Mucosa of gallbladder (tissue), 1 donor: ENCODE measurements at regions not wholly inside any gene's neighbourhood (a gene's known extent, or its start where the extent isn't known, plus 50 kb on each side); places are given as distances from the start of the nearest gene placed in this dataset.
A peak's percentile ranks its signal among the peaks of the same experiment; 100 is the strongest.

Experiments
- DNase-seq: peaks from one replicate; pipeline ENCODE4 v3.0.0-alpha.2; 2020; ENCODE audit warnings: low spot score
- donor health status: DM: no; HTN: no; CAD: no.

DNA sequence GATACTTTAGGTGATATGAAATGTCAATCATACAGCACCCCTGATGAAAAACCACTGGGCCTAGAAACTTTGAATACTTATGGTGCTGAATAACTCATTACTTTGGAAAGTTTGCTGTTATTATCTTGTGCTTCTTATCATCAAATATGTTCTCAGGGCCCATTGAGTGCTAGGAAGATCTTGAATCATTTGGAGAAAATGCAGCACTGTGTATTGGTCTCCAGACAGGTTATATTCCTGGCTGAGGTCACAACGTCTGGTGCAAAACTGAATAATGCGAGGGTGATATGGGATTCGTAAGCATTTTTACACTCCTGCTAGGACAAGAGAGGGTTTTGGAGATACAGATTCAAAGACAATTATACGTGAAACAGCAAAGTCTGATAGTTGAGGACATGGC is 249.4 kb upstream of the TNC start:
- no peak for DNase-seq

DNA sequence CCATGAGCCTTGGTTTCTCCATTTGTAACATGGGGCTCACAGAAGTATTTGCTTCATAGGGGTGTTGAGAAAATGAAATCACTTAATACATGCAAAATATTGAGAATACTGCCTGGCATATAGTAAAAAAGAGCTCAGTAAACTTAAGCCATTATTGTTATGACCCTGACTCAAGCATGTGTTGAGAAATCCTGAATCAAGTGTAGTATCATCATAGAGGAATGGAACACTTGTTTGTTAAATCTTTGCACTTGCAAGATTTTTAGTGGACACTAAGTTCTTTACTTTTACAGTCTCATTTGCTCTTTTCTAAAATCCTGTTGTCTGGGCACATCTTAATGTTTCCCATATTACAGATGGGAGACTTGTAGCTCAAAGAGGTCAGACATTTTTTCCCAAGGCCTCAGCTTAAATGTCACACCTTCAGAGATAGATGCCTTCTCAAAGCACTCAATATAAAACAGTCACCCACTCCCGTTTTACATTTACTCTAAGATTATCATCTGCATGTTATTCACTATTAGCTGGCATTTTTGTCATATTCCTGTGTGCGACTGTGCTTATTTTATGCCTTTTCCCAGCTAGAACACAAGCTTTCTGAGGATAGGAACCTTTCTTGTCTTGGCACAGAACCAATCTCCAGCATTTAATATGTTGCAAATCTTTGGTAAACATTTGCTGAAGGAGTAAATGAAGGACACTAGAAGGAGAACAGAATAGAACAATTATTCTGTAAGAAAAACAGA is 250.0 kb upstream of the TNC start:
- DNase-seq: no peak

DNA sequence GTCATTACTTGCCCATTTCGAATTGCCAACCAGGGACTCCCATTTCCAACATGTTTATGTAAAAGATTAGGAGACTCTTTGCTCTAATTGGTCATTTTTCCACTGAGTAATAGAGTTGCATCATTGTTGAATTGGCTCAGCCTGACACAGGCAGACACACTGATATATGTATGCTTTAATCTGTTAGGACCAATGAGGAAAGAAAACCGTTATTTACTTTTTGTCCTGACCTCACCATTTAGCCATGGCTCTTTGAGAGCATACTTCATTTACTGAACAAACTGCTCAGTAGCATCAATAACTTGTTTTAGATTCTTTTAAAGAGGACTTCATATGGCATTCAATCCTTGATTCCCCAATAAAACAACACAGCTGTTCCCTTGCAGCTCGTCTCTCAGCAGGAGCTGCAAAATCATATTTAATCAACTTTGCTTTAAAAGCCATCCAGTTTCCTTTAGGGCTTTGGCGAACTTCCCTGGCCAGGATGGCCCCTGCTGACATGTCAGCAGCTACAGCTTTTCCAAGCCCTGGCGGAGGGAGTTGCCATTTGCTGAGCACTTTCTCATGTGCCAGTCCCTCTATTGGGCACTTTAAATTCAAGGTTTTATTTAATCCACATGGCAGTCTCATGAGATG is 251.5 kb upstream of the TNC start:
- DNase-seq: no peak

DNA sequence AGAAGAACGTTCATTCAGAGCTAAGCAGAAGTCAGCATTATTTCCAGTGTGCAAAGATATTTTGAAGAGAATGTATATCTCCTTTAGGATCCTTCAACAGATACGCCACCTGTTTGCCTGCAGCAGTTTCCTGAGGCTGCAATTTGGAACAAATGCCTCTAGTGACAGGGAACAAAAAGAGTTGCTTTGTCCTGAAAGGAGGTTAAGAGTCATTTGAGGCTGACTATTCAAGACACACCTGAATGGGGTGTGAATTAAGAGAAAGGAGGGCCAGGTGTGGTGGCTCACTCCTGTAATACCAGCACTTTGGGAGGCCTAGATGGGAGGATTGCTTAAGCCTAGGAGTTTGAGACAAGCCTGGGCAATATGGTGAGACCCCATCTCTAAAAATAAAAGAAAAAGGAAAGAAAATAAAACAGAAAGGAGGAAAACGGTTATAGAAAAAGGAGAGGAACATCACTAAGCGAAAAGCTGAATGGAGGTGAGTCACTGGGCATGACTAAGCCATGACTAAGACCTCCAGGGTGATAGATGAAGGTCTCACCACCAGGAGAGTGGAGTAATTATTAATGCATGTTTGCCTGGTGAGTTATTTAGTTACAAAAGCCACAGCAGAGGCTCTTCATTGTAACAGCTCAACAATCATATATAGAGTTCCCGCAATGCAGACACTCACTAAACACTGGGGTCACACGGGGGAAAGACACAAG is 255.2 kb upstream of the TNC start:
- DNase-seq: peak; percentile 67

DNA sequence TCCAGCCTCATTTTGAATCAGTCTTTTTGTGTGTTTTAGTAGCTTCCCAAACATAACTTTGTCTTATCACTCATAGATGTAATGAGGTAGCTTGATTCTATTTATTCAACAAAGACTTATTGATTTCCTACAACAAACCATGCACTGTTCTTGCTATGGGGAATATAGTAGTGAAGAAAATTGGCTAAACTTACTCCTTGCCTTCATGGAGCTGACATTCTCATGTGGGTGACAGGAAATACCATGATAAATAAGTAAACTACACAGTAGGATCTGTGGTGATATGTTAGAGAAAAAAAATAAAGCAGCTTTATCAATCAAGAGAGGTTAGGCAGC is 255.7 kb upstream of the TNC start:
- DNase-seq: no peak

DNA sequence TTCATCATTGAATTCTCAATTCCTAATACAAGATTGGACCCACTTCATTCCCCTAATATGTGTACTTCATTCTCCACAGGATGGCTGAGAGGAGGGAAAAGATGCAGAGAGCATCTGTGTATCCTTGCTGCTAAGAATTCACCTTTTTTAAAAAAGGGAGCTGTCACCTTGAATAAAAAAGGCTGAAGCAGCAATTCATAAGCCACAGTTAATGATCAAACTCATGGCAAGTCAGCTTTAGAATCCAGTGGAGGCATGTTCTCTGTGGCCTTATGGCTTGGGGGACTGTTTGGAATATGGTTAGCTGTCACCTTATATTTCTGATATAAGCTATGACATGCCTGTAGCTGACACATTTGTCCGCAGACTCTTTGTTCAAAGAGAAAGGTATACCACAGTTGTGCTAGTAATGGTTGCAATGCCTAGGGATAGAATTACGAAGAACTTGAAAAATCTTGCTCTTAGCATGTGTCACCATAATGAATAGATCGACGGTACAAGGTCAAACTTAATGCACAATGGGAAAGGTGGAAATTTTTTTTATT is 256.8 kb upstream of the TNC start:
- DNase-seq: no peak

DNA sequence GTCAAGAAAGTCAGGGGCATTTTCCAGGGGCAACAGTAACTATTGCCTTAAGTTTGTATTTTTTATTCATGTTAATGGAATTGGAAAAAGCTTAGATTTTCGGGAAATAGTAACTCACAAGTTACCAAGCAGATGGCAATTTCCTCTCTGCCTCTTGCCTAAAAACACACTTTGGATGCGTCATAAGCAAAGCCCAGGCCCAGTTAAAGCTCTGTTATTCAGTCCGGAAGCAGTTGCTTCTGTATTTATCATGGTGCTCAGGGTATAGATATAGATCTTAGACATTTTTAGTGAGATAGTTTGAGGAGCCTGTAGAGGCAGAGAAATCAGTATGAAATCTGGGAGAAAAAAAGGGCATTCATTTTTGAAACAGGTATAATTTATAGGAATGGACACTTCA is 260.3 kb upstream of the TNC start:
- DNase-seq: no peak

DNA sequence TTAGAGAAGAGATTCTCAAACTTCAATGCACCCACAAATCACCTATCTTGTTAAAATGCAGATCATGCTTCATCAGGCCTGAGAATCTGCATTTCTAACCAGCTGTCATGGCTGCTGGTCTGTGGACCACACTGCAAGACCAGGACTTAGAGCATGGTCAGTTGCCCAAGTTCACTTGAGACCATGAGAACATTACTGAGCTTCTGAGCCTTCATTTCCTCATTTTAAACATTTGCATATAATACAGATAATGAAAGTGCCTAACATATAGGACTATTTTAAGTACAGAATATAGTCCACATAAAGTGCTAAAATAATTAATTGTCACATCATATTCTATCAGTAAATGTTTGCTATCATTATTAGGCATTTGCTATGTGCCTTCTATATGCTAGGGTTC is 260.8 kb upstream of the TNC start:
- no peak for DNase-seq

DNA sequence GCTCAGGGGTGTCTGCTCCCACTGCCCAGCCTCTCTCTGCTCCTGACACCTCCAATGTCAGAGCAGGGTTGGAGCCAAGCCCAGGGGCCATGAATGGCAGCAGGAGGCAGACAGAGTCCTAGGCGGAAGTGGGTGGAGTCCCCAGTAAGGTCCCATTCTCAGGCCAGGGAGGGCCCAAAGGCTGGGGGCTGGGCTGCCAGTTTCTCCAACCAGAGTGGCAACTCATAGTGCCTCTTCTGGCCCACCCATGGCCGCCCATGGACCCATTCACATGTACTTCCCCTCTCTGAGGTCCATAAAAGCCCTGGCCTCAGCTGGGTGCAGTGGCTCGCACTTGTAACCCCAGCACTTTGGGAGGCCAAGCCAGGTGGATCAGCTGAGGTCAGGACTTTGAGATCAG is 261.8 kb upstream of the TNC start:
- no peak for DNase-seq

DNA sequence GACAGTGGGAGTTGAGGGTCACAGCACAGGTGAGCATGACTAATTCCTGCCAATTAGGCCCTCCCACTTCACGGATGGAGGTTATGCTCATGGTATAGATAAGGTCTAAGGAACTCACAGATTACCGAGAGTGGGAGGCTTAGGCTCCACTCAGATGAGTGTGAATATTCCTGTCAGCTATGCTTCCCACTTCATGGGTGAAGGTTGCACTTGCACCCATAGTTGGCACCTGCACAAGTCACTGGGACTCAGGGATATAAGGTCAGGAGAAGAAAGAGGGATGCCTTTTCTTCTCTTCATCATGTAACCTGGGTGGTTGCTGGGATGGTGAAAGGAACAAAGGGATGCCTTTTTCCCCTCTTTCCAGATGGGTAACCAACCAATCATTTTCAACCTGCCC is 264.9 kb upstream of the TNC start:
- no peak for DNase-seq

DNA sequence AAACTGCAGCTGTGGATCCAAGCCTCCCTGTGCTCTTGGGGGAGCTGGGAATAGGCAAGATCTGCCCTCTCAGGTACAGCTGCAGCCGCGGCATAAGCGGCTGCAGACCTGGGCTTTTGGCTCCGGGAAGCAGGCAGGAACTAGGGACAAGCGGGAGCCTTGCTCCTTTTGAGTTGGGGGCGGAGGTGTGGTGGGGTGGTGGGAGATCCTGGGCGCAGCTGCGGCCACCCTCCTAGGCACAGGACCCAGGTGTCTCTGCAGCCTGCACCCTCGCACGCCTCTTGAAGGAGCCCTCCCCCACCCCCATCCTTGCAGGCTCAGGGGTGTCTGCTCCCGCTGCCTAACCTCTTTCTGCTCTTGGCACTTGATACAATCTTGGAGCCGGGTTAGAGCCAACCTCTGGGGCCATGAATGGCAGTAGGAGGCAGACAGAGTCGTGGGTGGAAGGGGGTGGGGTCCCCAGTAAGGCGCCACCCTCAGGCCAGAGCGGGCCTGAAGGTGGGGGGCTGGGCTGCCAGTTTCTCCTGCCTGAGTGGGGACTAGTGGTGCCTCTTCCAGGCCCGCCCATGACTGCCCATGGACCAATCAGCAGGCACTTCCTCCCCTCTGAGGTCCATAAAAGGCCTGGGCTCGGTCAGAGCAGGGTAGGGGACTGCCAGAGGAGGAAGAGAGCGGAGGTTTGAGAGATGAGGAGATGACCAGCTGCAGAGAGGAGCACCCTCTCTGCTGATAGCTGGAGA is 267.6 kb upstream of the TNC start:
- DNase-seq: no peak

DNA sequence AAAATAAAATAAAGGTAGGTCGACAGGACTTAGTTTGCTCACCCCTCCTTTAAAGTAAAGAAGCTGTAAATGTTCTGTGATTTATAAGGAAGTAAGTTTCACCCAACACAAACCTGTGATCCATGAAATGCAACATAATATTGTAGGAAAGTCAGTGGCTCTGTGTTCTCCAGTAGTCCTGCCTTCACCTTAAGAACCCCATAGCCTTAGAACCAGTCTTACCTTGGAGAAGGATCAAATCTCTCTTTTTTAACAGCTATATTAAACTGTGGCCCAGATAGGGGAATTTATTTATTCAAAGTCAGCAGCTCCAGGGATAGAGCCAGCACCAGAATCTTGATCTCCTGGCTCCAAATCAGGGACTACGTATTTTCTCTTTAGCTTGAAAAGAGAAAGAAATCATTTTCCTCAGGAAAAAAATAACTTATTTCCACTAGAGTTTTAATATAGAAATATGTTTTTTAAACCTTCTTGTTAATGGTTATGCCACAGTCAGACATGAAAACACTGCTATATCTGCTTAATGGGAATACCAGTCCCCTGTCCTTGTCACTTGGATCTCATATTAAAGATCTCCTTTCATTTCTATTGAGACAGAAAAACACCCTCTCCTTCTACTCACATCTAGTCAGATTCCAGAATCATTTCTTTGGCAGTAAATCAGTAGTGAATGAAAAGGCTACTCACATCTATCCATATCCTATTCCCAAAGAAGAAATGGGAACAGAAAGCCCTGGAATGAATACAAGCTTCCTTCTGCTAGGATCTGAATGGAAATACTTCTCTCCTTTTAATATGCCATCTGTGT is 269.2 kb upstream of the TNC start:
- DNase-seq: no peak

DNA sequence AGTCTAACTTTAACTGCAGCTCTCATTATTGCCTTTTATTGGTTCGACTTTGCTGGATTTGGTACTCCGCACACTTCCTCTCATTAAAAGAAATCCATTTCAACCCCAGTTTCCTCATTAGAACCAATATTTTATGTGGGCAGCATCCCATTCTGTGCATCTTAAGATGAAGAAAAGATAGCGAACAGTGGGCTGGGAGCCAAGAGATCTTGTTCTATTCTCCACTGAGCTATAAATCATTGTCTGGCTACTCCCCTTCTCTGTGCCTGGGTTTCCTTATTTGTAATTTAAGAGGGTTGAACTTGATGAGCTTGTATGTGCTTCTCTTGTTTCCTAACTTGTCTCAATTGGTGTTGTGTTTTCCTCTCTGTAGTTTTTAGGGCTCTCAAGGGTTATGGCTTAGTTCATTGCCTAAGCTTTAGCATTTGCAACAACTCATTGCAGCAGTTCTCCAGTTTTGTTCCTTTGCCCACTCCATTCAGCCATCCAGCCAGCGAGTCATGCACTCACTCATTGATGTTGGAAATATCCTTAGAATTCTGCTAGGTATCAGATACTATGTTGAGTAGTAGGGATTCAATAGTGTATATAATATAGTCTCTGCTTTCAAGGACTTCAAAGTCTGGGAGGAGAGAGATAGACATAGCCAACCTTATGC is 273.3 kb upstream of the TNC start:
- no peak for DNase-seq

DNA sequence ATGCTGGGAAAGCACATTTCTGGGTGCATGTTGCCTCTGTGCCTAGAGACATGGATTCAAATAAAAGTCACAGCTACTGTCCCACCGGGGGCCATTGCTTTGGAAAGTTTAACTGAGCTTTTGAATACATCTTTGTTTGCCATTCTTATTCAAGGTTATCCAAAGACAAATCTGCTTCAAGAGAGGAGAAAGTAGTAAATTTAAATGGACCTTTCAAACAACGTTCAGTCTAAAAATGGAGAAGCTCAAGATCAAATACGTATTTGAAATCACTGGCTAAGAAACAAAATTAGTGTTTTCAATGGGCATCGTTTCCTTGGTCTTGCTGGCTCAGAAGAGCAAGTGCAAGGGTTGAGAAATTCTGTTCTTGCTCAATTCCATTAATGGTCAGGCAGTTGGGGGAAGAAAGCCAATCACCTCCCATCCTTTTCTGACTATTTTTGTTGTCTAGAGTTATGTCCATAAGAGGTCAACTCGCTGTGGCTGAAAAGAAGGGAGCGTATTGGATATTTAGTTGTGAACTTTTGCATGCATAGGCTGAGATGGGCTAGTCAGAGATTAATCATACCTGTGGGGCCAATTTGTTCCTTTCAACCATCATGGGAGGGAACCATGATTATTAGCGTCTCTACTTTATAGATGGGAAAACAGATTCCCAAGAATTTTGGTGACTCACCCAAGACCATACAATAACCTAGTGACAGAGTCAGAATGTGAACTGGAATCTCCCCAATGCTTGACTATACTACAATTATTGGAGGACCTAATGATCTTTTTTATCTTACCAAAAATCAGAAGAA is 276.2 kb upstream of the TNC start:
- DNase-seq: no peak

DNA sequence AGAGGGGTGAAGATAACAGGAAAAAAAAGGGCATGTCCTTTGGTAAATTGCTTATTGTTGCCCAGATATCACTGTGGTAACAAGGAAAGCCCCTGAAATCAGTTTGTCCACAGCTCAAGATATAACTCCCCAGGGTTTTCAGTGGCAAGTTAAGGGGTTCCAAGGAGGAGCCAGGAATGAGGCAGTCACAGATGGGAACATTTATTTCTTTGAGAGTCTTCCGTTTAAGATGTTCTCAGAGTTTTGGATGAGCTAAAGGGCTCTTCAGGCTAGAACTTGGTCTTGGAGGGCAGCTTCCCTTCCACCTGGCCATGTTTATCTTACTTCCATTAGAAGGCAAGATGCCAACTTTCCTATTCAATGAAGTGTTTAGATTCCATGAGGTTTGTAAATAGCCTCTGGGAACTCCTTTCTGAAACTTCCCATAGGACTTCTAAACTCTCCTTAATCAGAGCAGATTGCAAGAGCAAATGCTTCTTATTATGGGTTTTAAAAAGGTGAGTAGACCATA is 277.6 kb upstream of the TNC start:
- no peak for DNase-seq

DNA sequence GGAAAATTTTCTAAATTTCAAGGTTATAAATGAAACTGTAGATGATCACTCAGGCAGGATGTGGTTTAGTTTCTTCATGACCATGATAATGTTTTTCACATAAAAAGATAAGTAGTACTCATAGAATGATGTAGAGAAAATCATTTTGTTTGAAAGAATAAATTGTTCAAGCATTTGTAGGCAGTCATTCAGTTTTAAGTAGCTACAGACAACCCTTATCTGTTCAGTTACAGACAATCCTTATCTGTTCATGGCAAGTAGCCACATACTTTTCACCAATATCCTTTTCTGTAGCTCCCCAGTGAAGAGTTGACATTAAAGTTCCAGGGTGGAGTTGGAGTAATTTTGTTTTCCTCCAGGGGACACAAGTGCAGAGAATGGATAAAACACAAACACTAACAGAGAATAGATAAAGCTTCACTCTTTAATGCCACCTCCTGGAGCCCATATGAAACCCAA is 278.1 kb upstream of the TNC start:
- no peak for DNase-seq

DNA sequence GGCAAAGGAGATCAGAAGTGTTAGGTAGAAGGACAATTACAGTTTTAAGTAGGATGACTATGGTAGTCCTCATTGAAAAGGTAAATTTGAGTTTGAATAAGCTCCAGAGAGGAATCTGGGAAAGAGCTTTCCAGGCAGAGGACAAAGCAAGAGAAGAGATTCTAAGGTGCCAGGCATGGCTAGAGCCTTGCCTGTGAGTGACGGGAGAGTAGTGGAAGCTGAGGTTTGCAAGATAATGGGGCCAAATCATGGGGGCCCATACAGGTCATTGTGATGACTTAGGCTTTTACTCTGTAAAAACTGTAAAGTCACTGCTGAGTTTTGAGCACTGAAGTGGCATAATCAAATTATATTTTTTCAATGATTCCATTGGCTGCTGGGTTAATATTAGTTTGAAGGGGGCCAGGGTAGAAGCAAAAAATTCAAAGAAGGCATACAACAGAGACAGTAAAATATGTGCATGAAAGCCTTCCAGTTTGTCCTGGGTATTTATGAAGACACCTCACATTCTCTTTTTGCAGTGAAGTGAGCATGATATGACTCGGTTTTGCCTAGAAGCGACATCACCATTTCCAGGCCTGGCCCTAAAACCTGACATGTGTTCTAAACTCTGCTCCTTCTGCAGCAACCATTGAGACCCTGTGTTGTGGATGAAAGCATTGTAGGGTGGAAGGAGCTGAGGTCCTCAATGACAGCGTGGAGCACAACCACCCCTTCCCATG is 279.8 kb upstream of the TNC start:
- no peak for DNase-seq

DNA sequence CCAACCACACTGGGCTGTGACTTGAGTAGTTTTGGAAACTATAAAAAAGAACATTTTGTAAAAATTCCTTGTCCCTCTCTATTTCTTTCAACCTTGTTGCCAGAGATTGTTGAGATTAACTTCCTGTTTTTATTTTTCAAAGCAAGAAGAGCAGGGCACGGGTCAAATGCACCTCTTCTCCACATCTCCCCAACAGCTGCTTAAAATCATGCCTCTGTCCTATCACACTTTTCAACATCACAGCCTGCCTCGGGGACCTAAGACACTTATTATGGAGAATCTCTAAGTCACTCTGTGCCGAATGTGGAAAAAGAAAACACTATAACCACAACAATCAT is 280.3 kb upstream of the TNC start:
- no peak for DNase-seq

DNA sequence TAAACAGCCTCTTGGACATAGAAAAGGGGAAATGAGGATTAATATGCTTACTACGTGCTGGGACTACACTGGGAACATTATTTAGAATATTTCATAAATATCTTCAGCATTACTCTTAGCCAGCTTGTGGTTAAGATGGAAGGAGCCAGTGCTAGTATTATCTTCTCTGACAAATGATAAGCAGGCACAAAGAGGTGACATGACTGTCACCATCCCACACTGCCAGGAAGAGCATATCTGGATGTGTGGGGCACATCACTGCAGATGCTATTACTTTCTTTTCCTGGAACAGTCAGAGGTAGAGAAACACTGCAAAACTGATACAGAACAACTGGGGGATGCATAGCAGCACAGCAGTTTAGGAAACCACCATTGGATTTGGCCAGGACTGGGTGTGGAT is 281.0 kb upstream of the TNC start:
- no peak for DNase-seq
